SK-MEL-5 (cell line): ENCODE measurements at regions not wholly inside any gene's neighbourhood (a gene's known extent, or its start where the extent isn't known, plus 50 kb on each side); places are given as distances from the start of the nearest gene placed in this dataset.
"Not testable (repeated sequence)": the region's sequence is repeated elsewhere in the genome, so short reads cannot be mapped to it uniquely, and the experiment has no call there.

Experiments
- DNase-seq: peaks from one replicate; pipeline ENCODE4 v3.0.0-alpha.2; 2016; ENCODE audit warnings: low read depth, low spot score
- in situ Hi-C: cut with HindIII; loops from 2 replicates; pipeline ENCODE4 v1.10.0; 2016; ENCODE audit warnings: low sequenced_read_pairs, high pct_unique_total_duplicates, low pct_unique_long_range_greater_than_20kb

DNA sequence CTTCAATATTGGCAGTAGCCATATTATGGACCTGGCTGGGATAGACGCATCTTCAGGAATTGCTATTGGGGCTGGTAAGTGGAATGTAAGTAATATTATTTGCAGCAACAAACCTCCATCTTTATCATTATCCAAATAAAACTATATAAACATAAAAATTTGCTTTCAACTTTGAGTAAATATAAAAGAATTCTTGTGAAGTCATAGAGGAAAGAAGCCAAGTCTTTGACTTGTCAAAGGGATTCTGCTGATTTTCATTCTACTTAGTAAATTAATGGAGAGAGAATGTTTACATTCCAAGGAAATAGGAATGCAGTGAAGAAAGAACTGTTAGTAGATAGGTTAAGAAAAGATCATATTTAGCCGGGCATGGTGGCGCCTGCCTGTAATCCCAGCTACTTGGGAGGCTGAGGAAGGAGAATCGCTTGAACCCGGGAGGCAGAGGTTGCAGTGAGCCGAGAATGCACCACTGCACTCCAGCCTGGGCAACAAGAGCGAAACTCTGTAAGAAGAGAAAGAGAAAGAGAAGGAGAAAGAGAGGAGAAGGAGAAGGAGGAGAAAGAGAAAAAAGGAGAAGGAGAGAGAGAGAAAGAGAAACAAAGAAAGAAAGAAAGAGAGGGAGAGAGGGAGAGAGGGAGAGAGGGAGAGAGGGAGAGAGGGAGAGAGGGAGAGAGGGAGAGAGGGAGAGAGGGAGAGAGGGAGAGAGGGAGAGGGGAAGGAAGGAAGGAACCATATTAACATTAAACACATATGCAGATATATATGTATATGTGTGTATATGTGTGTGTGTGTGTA is 79.4 kb upstream of the GNAZ start:
- in situ Hi-C loops, DNase-seq: not testable (repeated sequence)

DNA sequence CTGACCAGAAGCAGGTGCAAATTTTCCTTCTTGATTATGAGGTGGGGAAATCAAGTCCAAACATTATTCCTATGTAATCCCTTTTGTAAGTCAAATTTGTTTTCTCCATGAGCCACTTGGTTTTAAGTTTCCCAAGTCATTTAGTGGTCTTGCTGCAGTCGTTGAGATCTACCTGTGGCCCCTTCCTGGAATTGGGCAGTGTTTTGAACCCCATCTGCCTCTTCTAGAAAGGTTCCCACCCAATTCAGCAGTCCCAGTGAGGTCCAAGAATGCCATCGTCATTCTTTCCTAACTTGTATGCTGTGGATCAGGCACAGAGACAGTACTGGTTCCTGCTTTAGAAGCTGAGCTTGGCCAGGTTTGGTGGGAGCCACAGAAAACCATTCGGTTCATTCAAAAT is 77.8 kb upstream of the GNAZ start:
- no peak for DNase-seq
- in situ Hi-C loops = no loop called here

DNA sequence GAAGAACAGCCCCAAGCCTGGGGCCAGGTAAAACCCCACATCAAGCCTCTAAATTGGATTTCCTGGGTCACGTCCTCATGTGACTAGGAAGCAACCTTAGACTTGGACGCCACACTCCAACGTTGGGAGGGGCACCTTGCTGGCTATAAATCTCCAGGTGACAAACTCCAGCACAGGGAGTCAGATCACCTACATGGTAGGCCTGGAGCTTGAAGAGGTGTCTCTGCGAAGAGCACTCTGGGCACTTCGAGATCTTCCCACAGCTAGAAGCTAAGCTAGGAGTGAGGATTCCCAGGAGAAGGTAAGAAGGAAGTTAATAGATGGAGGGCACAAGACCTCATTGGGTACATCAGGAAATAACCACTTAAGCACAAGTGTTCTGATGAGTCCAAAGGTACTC is 77.1 kb upstream of the GNAZ start:
- in situ Hi-C loops = no loop called here
- no peak for DNase-seq

DNA sequence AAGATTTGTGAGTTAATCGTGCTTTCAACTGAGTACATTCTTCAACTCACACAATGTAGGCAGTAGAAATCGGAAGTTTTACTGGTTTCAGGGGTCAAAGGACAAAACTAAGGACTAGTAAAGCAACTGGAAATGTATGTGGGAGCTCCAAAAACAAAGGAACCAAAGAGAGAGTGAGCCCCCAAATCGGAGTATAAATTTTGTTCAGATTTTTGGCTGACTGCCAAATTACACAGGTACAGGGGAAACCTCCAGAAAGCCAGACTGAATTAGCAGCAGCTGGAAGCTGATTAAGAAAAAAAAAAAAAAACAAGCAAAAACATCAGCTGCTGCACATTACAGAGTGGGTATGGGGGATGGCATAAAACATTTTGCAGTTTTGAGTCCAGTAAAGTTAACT is 75.2 kb upstream of the GNAZ start:
- no peak for DNase-seq
- in situ Hi-C loops = no loop called here

DNA sequence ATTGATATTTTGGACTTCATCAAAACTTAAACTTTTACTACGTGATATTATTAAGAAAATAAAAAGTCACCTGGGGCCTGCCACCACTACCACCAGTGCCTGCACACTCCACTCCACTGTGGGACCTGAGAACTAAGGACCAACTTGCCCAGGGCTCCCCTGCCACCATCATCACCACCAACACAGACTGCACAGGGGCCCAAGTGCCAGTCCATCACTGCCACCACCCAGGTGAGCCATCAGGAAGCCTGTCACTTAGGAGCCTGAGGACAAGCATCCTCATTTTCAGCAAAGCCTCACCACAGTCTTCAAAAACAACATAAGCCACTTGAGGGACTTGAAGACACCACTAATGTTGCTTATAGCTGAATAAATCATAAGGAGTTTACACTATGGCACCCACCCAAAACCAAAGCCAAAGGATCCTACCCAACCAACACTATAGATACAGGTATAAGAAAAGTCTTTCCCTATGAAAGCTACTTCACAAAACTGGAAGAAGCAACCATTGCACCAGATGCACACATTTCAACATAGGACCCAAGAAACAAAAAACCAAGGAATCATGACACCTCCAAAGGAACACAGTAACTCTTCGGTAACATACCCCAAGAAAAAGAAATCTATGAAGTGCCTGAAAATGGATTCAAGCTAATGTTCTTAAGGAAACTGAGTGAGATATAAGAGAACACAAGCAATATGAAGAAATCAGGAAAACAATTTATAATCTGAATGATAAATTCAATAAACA is 73.6 kb upstream of the GNAZ start:
- DNase-seq = no peak
- in situ Hi-C loops = no loop called here

DNA sequence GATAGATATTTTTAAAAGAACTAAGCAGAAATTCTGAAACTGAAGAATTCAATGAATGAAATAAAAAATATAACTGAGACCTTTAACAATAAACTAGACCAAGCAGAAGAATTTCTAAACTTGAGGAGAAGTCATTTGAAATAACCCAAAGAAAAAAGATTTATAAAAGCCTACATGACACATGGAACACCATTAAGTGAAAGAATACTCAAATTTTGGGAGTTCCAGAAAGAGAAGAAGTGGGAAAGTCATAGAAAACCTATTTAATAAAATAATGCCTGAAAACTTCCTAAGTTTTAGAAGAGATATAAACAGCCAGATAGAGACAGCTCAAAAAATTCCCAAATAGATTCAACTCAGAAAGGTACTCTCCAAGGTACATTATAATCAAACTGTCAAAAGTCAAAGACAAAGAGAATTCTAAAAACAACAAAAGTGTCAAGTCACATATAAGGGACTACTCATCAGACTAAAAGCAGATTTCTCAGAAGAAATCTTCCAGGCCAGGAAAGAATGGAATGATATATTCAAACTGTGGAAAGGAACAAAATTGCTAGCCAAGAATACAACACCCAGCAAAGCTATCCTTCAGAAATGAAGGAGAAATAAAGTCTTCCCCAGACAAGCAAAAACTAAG is 72.9 kb upstream of the GNAZ start:
- in situ Hi-C loops = no loop called here
- no peak for DNase-seq

DNA sequence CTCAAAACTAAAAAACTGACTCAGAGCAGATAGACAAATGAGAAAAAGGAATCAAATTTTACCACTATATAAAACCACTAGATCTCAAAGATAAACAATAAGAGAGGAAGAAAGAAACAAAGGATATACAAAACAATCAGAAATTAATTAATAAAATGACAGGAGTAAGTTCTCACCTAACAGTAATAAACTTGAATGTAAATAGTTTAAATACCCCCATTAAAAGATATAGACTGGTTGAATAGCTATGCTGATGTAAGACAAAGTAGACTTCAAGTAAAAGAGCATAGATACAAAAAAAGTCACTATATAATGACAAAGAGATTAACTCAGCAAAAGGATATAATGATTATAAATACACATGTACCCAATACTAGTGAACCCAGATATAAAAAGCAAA is 72.3 kb upstream of the GNAZ start:
- in situ Hi-C loops = no loop called here
- no peak for DNase-seq

DNA sequence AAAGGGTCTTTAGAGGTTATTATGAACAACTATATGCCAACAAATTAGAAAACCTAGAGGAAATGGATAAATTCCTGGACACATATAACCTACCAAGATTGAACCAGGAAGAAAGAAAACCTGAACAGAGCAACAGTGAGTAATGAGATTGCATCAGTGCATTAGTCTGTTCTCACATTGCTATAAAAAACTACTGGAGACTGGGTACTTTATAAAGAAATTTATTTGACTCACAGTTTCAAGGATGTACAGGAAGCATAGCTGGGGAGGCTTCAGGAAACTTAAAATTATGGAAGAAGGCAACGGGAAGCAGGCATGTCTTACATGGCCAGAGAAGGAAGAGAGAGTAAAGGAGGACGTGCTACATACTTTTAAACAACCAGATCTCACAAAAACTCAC is 70.8 kb upstream of the GNAZ start:
- in situ Hi-C loops = no loop called here
- no peak for DNase-seq

DNA sequence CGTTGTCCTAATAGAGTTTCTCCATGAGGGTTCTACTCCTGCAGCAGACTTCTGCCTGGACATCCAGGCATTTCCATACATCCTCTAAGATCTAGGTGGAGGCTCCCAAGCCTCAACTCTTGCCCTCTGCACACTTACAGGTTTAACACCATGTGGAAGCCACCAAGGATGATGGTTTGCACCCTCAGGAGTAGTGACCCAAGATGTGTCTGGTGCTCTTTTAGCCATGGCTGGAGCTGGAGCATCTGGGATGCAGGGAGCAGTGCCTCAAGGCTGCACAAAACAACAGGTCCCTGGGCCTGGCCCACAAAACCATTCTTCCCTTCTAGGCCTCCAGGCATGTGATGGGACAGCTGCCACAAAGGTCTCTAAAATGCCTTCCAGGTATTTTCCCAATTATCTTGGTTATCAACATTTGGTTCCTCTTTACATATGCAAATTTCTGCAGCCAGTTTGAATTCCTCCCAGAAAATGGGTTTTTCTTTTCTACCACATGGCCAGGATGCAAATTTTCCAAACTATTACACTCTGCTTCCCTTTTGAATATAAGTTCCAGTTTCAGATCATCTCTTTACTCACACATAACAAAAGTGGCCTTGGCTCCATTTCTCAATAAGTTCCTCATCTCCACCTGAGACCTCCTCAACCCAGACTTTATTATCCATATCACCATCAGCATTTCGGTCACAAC is 69.5 kb upstream of the GNAZ start:
- no peak for DNase-seq
- in situ Hi-C loops = no loop called here

DNA sequence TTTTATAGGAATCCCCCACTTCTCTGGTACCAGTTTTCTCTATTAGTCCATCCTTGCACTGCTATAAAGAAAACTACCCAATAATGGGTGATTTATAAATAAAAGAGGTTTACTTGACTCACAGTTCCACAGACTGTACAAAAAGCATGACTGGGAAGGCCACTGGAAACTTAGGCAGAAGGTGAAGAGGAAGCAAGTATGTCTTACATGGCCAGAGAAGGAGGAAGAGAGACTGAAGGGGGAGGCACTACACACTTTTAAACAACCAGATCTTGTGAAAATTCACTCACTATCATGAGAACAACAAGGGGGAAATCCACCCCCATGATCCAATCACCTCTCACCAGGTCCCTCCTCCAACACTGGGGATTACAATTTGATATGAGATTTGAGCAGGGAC is 68.9 kb upstream of the GNAZ start:
- in situ Hi-C loops = no loop called here

DNA sequence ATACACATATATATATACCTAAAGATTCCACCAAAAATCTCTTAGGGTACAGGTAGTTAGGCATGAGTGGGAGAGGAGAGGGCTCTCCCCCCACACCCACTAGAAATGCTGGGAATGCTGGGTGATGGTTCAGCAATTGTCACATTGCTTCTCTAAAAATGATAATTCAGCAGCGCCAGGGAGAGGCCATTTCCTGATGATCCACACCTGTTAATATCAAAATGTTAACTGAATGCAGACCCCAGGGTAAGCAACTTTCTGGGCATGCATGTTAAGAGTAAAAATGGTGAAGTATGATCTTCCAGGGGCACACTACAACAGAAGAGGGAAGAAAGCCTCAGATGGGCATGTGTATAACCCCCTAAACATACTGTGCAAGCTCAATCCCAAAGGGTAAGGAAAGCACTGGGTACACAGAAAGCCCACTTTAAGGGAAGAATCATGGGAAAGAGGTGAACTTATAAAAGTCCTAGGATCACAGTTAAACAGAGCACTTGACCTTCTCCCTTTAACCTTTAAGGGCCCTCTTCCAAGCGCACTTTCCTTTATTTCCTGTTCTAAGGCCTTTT is 67.6 kb upstream of the GNAZ start:
- in situ Hi-C loops = no loop called here
- no peak for DNase-seq

More for the DNA sequence above, 68.9 kb upstream of the GNAZ start:
- DNase-seq = no peak

DNA sequence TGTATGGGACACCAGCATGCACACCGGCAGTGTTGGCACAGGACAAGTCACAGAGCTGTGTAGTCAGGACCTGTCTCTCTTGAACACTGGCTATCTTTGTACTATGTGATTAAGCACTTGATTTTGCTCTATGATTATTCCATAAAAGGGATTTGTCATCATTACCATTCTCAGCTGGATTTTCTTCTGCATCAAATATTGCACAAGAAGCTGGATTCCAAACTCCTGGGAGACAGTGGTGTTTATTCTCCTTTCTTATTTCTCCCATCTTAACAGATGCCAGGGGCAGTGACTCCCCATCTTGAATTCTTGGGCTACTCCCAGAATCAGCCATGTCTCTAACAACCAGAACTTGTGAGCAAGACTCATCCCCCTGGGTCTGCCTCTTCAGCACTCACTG is 62.5 kb upstream of the GNAZ start:
- in situ Hi-C loops = no loop called here
- no peak for DNase-seq

DNA sequence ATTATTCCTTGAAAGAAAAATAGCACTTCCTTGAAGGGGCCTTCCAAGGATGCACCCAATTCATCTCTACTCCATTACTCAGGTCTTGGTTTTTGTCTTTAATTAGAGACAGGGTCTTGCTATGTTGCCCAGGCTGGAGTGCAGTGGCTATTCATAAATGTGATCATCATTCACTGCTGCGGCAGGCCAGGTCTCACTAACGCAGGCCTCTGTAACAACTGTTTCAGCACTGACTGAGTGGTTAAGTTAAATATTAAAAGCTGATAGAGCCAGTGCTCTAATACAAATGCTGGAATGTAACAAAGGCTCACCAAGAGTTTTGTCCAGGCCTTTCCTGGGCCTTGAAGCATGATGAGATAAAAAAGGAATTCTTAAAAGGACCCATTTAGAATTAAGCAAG is 61.4 kb upstream of the GNAZ start:
- in situ Hi-C loops = no loop called here
- DNase-seq = no peak
